GM12878 (cell line): ENCODE measurements at regions not wholly inside any gene's neighbourhood (a gene's known extent, or its start where the extent isn't known, plus 50 kb on each side); places are given as distances from the start of the nearest gene placed in this dataset.

Source experiments
- ATAC-seq: fragments of 200-7000 bp; cut with Tn5 transposase; 3 replicates; pipeline ENCODE4 v1.9.1; 2020; ENCODE audit warnings: mild to moderate bottlenecking, moderate library complexity
- BruUV-seq: library from RNA; stranded (reverse); fragments of 400-500 nt; replicated peaks from 2 replicates; lab custom pipeline; 2021; lab: Mats Ljungman, UMichigan
- CTCF ChIA-PET: fragments of 300-600 bp; sonication (Branson Sonifier 250); formaldehyde crosslinking; extraction: SDS; loops from one replicate; lab custom pipeline; 2021; ENCODE audit warnings: inconsistent platforms; lab: Yijun Ruan, JAX
- POLR2A ChIA-PET: fragments of 350-600 bp; formaldehyde crosslinking; extraction: SDS; loops from one replicate; lab custom pipeline; 2021; ENCODE audit warnings: inconsistent platforms; lab: Charles Lee
- RAD21 ChIA-PET: fragments of 300-600 bp; sonication (Branson Sonifier 250); formaldehyde crosslinking; loops from one replicate; lab custom pipeline; 2023; ENCODE audit warnings: antibody characterized with exemption; ENCODE audit not compliant: unreplicated experiment; lab: Charles Lee
- SMC1A ChIA-PET: fragments of 300-600 bp; sonication (Branson Sonifier 250); formaldehyde crosslinking; loops from one replicate; lab custom pipeline; 2023; ENCODE audit not compliant: unreplicated experiment, uncharacterized antibody; lab: Charles Lee
- DNase-seq: peaks from one replicate; pipeline ENCODE4 v3.0.0-alpha.2; 2011; ENCODE audit warnings: low read depth, low spot score
- FAIRE-seq: peaks from 3 replicates; lab custom pipeline; 2011; peaks lifted over from hg19 to GRCh38; lab: Jason Lieb, UNC
- H2AFZ ChIP-seq: 2 replicates; pipeline ENCODE4 v1.6.0; 2011; ENCODE audit warnings: low read depth, low read length, control low read depth; ENCODE audit not compliant: control insufficient read depth
- H3K27ac ChIP-seq: 2 replicates; pipeline ENCODE4 v1.5.1; 2011; ENCODE audit warnings: control low read depth; ENCODE audit not compliant: control insufficient read depth, insufficient read depth
- H3K27me3 ChIP-seq, 2 experiments: replicated peaks in 1 of 2; 2 replicates each; pipeline versions ENCODE4 v1.6.0 to v1.6.1; 2011; ENCODE audit warnings: low read length in 1 of 2; ENCODE audit not compliant: control insufficient read depth in 2 of 2, insufficient read depth in 2 of 2
- H3K36me3 ChIP-seq, 2 experiments: 2 replicates each; pipeline ENCODE4 v1.5.1; 2011; ENCODE audit warnings: low read length in 1 of 2; ENCODE audit not compliant: control insufficient read depth in 2 of 2, insufficient read depth in 2 of 2
- H3K4me1 ChIP-seq: 2 replicates; pipeline ENCODE4 v1.6.1; 2011; ENCODE audit warnings: mild to moderate bottlenecking, low read length, moderate library complexity, mixed read lengths; ENCODE audit not compliant: control insufficient read depth, insufficient read depth
- H3K4me2 ChIP-seq: 2 replicates; pipeline ENCODE4 v1.6.0; 2011; ENCODE audit warnings: control low read depth; ENCODE audit not compliant: control insufficient read depth, insufficient read depth
- H3K4me3 ChIP-seq: fragments of 200-600 bp; sonication (generic); 2 replicates; pipeline ENCODE4 v1.5.1; 2016
- H3K79me2 ChIP-seq: 2 replicates; pipeline ENCODE4 v1.6.0; 2011; ENCODE audit warnings: low read length; ENCODE audit not compliant: control insufficient read depth, insufficient read depth
- H3K9ac ChIP-seq: 2 replicates; pipeline ENCODE4 v1.8.0; 2011; ENCODE audit warnings: low read length, control low read depth, mixed read lengths; ENCODE audit not compliant: control insufficient read depth, insufficient read depth
- H3K9me3 ChIP-seq: replicated peaks from 3 replicates; pipeline ENCODE4 v1.5.1; 2011; ENCODE audit warnings: mild to moderate bottlenecking, low read length; ENCODE audit not compliant: control insufficient read depth, insufficient read depth
- H4K20me1 ChIP-seq: 2 replicates; pipeline ENCODE4 v1.6.0; 2011; ENCODE audit not compliant: control insufficient read depth, insufficient read depth
- ATF3 ChIP-seq: IDR thresholded peaks from 2 replicates; pipeline ENCODE4 v1.6.1; 2011; ENCODE audit warnings: low read depth, mild to moderate bottlenecking, low read length, moderate library complexity, borderline replicate concordance; ENCODE audit errors: extremely low read depth
- CEBPB ChIP-seq, 2 experiments: fragments of 150-350 bp in 1 of 2; IDR thresholded peaks; 2 replicates each; pipeline ENCODE4 v1.6.1; 2012 to 2014; ENCODE audit warnings: low read depth in 2 of 2, low read length in 2 of 2, borderline replicate concordance in 1 of 2, inconsistent platforms in 1 of 2
- CREM ChIP-seq: IDR thresholded peaks from 2 replicates; pipeline ENCODE4 v1.6.1; 2014; ENCODE audit warnings: antibody characterized with exemption, low read depth
- CUX1 ChIP-seq: IDR thresholded peaks from 2 replicates; pipeline ENCODE4 v1.6.1; 2012; ENCODE audit warnings: improper control_type of control experiment, low read depth, low read length; ENCODE audit not compliant: insufficient replicate concordance
- FOS ChIP-seq: IDR thresholded peaks from 3 replicates; pipeline ENCODE4 v1.6.1; 2011; ENCODE audit warnings: borderline replicate concordance; ENCODE audit not compliant: insufficient read length; ENCODE audit errors: extremely low read depth
- HDAC6 ChIP-seq: fragments of 200-600 bp; sonication (generic); IDR thresholded peaks from one replicate; pipeline ENCODE4 v1.8.0; 2017; ENCODE audit warnings: antibody characterized with exemption; ENCODE audit not compliant: unreplicated experiment
- IRF3 ChIP-seq: fragments of 450-650 bp; IDR thresholded peaks from 2 replicates; pipeline ENCODE4 v1.6.1; 2014; ENCODE audit warnings: mild to moderate bottlenecking
- KLF5 ChIP-seq: fragments of 450-650 bp; IDR thresholded peaks from 2 replicates; pipeline ENCODE4 v1.6.1; 2014; ENCODE audit warnings: mild to moderate bottlenecking; ENCODE audit not compliant: partially characterized antibody
- NR2C2 ChIP-seq: IDR thresholded peaks from 2 replicates; pipeline ENCODE4 v1.6.1; 2011; ENCODE audit warnings: borderline replicate concordance, low read depth; ENCODE audit not compliant: control insufficient read depth, insufficient read length
- PAX5 ChIP-seq: IDR thresholded peaks from 2 replicates; pipeline ENCODE4 v1.6.1; 2011; ENCODE audit warnings: low read depth, low read length, borderline replicate concordance
- PAX8 ChIP-seq: fragments of 450-650 bp; IDR thresholded peaks from 2 replicates; pipeline ENCODE4 v1.6.1; 2017; ENCODE audit warnings: mild to moderate bottlenecking, moderate library complexity
- SIN3A ChIP-seq: IDR thresholded peaks from 2 replicates; pipeline ENCODE4 v1.6.1; 2012; ENCODE audit warnings: low read depth, low read length, improper control_type of control experiment
- SMC3 ChIP-seq: IDR thresholded peaks from 2 replicates; pipeline ENCODE4 v1.6.1; 2011; ENCODE audit warnings: low read length, improper control_type of control experiment, borderline replicate concordance
- STAT1 ChIP-seq: fragments of 450-650 bp; conservative IDR thresholded peaks from 2 replicates; pipeline ENCODE4 v1.6.1; 2014; ENCODE audit warnings: antibody characterized with exemption, mild to moderate bottlenecking
- TBL1XR1 ChIP-seq: IDR thresholded peaks from 2 replicates; pipeline ENCODE4 v1.6.1; 2012; ENCODE audit warnings: low read depth, low read length, improper control_type of control experiment
- WRNIP1 ChIP-seq: IDR thresholded peaks from 2 replicates; pipeline ENCODE4 v1.6.1; 2011; ENCODE audit warnings: low read depth, low read length, improper control_type of control experiment, borderline replicate concordance
- WGBS: methylation state at CpG from one replicate; pipeline ENCODE4 v1.1.6; 2016; ENCODE audit warnings: low lambda C conversion rate; ENCODE audit not compliant: insufficient replicate concordance, insufficient coverage; ENCODE audit errors: missing lambda C conversion rate; 5-methylcytosine and 5-hydroxymethylcytosine counted together
- in situ Hi-C: fragments of 300-500 bp; cut with MboI; formaldehyde crosslinking; loops from 9 replicates; pipeline ENCODE4 v1.14.3; 2018; ENCODE audit warnings: mixed read lengths
- intact Hi-C: fragments of 100-400 bp; cut with micrococcal nuclease; formaldehyde crosslinking; loops from one replicate; pipeline ENCODE4 v1.14.2; 2022; ENCODE audit not compliant: unreplicated experiment
- TF ChIP-seq, protein P1 (sequence below): fragments of 450-650 bp; IDR thresholded peaks from 2 replicates; pipeline ENCODE4 v1.6.1; 2017; ENCODE audit warnings: low read depth, mild to moderate bottlenecking, moderate library complexity

DNA sequence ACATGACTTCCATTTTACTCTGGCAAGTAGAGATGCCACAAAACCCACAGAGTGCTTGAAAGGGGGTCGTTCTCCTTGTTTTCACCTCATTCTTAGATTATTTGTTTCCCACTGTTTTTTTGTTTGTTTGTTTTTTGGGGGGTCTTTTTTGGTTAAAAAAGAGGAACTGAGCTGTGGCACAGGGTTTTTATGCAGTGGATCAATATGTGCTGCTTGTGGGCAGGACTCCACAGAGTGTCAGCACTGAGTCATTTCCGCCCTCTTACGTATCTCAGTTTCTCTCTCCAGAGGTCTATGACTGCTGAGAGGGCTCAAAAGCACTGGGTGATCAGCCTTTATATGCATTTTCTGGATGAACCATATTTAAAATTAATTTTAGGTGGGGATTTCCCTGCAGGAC lies 268.1 kb upstream of the GRID2 start (continued):
- TF ChIP-seq, protein P1, sequence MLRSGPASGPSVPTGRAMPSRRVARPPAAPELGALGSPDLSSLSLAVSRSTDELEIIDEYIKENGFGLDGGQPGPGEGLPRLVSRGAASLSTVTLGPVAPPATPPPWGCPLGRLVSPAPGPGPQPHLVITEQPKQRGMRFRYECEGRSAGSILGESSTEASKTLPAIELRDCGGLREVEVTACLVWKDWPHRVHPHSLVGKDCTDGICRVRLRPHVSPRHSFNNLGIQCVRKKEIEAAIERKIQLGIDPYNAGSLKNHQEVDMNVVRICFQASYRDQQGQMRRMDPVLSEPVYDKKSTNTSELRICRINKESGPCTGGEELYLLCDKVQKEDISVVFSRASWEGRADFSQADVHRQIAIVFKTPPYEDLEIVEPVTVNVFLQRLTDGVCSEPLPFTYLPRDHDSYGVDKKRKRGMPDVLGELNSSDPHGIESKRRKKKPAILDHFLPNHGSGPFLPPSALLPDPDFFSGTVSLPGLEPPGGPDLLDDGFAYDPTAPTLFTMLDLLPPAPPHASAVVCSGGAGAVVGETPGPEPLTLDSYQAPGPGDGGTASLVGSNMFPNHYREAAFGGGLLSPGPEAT = no peak
- TF ChIP-seq FOS = no peak

DNA sequence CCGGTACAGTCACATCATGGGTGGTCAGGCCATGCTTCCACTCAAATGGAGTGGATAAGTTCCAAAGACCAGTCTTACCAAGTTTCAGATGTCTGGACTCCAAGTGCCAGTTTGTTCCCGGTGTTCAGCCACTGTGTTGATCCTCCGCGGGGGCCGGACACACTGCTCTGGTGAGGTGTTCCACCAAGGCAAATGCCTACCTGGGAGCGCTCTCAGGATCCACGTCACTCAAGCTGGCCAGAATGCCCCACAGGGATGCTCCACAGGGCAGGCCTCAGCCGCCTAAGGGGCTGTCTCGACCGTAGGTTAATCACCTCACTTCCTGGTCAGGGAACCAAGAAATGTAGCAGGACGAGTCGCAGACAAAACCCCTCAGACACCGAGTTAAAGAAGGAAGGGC lies 258.0 kb upstream of the GRID2 start:
- H3K27ac ChIP-seq = no peak overlapping the region
- H3K9ac ChIP-seq = no peak overlapping the region
- no TSS peak for BruUV-seq
- DNase-seq (no peak), FAIRE-seq (no peak), ATAC-seq (no peak)
- no peaks in the 10 kb centered on the region for H3K27me3 ChIP-seq
- SMC1A ChIA-PET = no interaction called here
- 39% methylated on average over 13 of the region's 13 CpGs for WGBS
- no peaks in the 10 kb centered on the region for H3K79me2 ChIP-seq
- RAD21 ChIA-PET = no interaction called here
- no peak overlapping the region for H2AFZ ChIP-seq
- H3K4me1 ChIP-seq = no peaks in the 10 kb centered on the region
- TF ChIP-seq WRNIP1 = no peak
- no peak for TF ChIP-seq HDAC6
- TF ChIP-seq SMC3 = no peak
- no peak for TF ChIP-seq SIN3A
- TF ChIP-seq CREM = no peak
- no peak for TF ChIP-seq CUX1
- TF ChIP-seq TBL1XR1 = no peak
- no peak for TF ChIP-seq PAX8
- no peak for TF ChIP-seq PAX5
- no peak for TF ChIP-seq NR2C2
- TF ChIP-seq IRF3 = no peak
- no peak for TF ChIP-seq STAT1
- no peak for TF ChIP-seq KLF5
- no peak for TF ChIP-seq ATF3
- TF ChIP-seq CEBPB (IDR thresholded peaks at IDR 0.05; ENCODE audit: borderline replicate concordance in 1 of 2, low read depth in 2 of 2, low read length in 2 of 2) = no peak
- in situ Hi-C loops (no loop called here), intact Hi-C loops (no loop called here)
- POLR2A ChIA-PET = no interaction called here
- H3K4me2 ChIP-seq = no peak overlapping the region
- no peak overlapping the region for H3K4me3 ChIP-seq
- H3K9me3 ChIP-seq = no peaks in the 10 kb centered on the region
- H4K20me1 ChIP-seq = no peaks in the 10 kb centered on the region
- CTCF ChIA-PET = no interaction called here
- no peaks in the 10 kb centered on the region for H3K36me3 ChIP-seq
